Gastrocnemius medialis (tissue), 4 donors: ENCODE measurements at regions not wholly inside any gene's neighbourhood (a gene's known extent, or its start where the extent isn't known, plus 50 kb on each side); places are given as distances from the start of the nearest gene placed in this dataset.

Experiments
- ATAC-seq, 2 donors: fragments of 150-250 bp; one replicate each; pipeline ENCODE4 v1.9.1; 2016
- DNase-seq, 2 donors: peaks; one replicate each; pipeline ENCODE4 v3.0.0-alpha.2; 2019
- H3K27ac ChIP-seq, 4 donors: fragments of 200-600 bp; sonication (generic); 1 replicate in 1 of 4; 2 replicates in 3 of 4; pipeline ENCODE4 v1.5.1; 2016 to 2018; ENCODE audit warnings: mild to moderate bottlenecking in 2 of 4, moderate library complexity in 1 of 4
- H3K27me3 ChIP-seq, 3 donors: fragments of 200-600 bp; sonication (generic) in 2 of 3; 1 replicate in 1 of 3; 2 replicates in 2 of 3; pipeline versions ENCODE4 v1.5.1 to v1.6.0; 2016 to 2019; ENCODE audit warnings: mild to moderate bottlenecking in 1 of 3, moderate library complexity in 1 of 3
- H3K36me3 ChIP-seq, 2 donors: fragments of 200-600 bp; sonication (generic) in 1 of 2; one replicate each; pipeline ENCODE4 v1.5.1; 2017 to 2018
- H3K4me1 ChIP-seq, 2 donors: fragments of 200-600 bp; sonication (generic) in 1 of 2; one replicate each; pipeline ENCODE4 v1.5.1; 2016 to 2017; ENCODE audit warnings: mild to moderate bottlenecking in 2 of 2
- H3K4me3 ChIP-seq, 4 donors: fragments of 200-600 bp; sonication (generic) in 3 of 4; 1 replicate in 1 of 4; 2 replicates in 3 of 4; pipeline ENCODE4 v1.5.1; 2016 to 2019; ENCODE audit warnings: mild to moderate bottlenecking in 2 of 4
- H3K9me3 ChIP-seq, 3 donors: fragments of 200-600 bp; sonication (generic) in 2 of 3; 1 replicate in 1 of 3; 2 replicates in 2 of 3; pipeline ENCODE4 v1.5.1; 2016 to 2019
- CTCF ChIP-seq, 5 experiments: fragments of 450-650 bp in 3 of 5; fragments of 200-600 bp in 2 of 5; sonication (generic) in 2 of 5; IDR thresholded peaks in 4 of 5; conservative IDR thresholded peaks in 1 of 5; 1 replicate in 4 of 5; 2 replicates in 1 of 5; pipeline ENCODE4 v1.5.1; 2016 to 2019; ENCODE audit warnings: antibody characterized with exemption in 5 of 5, mild to moderate bottlenecking in 3 of 5, moderate library complexity in 3 of 5
- POLR2A ChIP-seq, 2 donors: fragments of 450-650 bp; IDR thresholded peaks; one replicate each; pipeline ENCODE4 v1.6.1; 2017; ENCODE audit warnings: antibody characterized with exemption in 2 of 2, mild to moderate bottlenecking in 2 of 2, moderate library complexity in 2 of 2
- in situ Hi-C, 4 donors: fragments of 200-750 bp; cut with MboI; loops; one replicate each; pipeline versions ENCODE4 v1.15.0 to v1.8.0; 2017; ENCODE audit warnings: low sequenced_read_pairs in 4 of 4
- intact Hi-C: fragments of 100-400 bp; cut with DNase I; formaldehyde crosslinking; loops from one replicate; pipeline ENCODE4 v1.15.1; 2023; ENCODE audit warnings: low total_unique reads

- intact Hi-C loops (no loop called here), in situ Hi-C loops (no loop called here)
- ATAC-seq (no peak), DNase-seq (no peak)
- no peaks in the 10 kb centered on the region for H3K4me1 ChIP-seq
- H3K36me3 ChIP-seq = no peaks in the 10 kb centered on the region
- H3K9me3 ChIP-seq = no peaks in the 10 kb centered on the region
- no peak overlapping the region for H3K4me3 ChIP-seq
- TF ChIP-seq CTCF (IDR thresholded peaks at IDR 0.05 in 4 of 5, conservative IDR thresholded peaks at IDR 0.05 in 1 of 5) (no peak), POLR2A (IDR thresholded peaks at IDR 0.05) (no peak)
- H3K27me3 ChIP-seq = no peaks in the 10 kb centered on the region
- no peak overlapping the region for H3K27ac ChIP-seq
Measured at GRCh38 chr3:64856106-64856505, 168.3 kb upstream of the ADAMTS9 start.

GRCh38 chr3:64853456-64853855 lies 165.7 kb upstream of the ADAMTS9 start:
- Histone ChIP-seq H3K4me3 (no peak overlapping the region), H3K27me3 (no peaks in the 10 kb centered on the region), H3K4me1 (peaks cover 3 to 6% of the 10 kb centered on the region in 2 donors), H3K36me3 (no peaks in the 10 kb centered on the region), H3K9me3 (no peaks in the 10 kb centered on the region), H3K27ac (no peak overlapping the region)
- in situ Hi-C loops = no loop called here
- DNase-seq (no peak), ATAC-seq (no peak)
- intact Hi-C loops = no loop called here
- no peak for TF ChIP-seq CTCF (IDR thresholded peaks at IDR 0.05 in 4 of 5, conservative IDR thresholded peaks at IDR 0.05 in 1 of 5)
- no peak for TF ChIP-seq POLR2A (IDR thresholded peaks at IDR 0.05)

DNA sequence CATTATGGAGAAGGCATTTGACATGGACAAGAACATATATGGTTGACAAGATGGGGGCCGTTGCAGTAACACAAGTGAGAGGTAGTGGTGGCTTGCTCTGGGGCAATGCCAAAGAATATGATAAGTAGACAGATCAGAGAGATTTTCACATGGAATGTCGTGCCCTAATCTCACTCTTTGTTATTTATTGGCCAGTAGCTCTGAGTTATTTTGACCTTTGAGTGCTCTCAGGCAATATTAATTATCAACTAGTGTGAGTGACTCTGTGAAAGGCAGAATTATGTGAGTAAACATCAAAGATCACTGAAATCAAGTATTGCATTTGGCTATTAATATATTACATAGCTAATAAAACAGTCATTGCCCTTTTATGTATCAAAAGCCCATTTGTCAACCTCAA lies 164.9 kb upstream of the ADAMTS9 start:
- DNase-seq (no peak), ATAC-seq (no peak)
- intact Hi-C loops = no loop called here
- in situ Hi-C loops = no loop called here
- Histone ChIP-seq H3K36me3 (no peaks in the 10 kb centered on the region), H3K4me1 (peaks cover 3 to 12% of the 10 kb centered on the region in 2 donors), H3K4me3 (no peak overlapping the region), H3K27me3 (no peaks in the 10 kb centered on the region), H3K9me3 (no peaks in the 10 kb centered on the region), H3K27ac (no peak overlapping the region)
- TF ChIP-seq POLR2A (IDR thresholded peaks at IDR 0.05) (no peak), CTCF (IDR thresholded peaks at IDR 0.05 in 4 of 5, conservative IDR thresholded peaks at IDR 0.05 in 1 of 5) (no peak)

DNA sequence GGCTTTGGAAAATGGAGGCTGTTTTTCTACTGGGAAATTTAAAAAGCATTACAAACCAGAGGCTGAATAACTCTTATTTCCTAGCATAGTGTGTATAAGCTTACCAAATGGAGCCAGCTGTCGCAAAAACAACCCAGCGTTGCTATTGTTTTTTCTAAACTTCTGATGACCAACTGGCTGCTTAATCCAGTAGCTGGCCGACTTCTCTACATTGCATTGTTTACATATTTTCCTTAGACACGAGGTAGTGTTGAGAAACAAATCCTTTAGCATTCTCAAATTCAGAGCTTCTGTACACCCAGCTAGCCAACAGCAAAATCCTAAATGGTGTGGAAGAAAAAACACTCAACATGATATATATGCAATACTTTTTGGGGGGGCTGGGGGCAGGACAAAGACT lies 161.0 kb upstream of the ADAMTS9 start:
- DNase-seq = no peak
- intact Hi-C loops (no loop called here), in situ Hi-C loops (no loop called here)
- Histone ChIP-seq H3K27me3 (no peaks in the 10 kb centered on the region), H3K27ac (no peak overlapping the region), H3K9me3 (no peaks in the 10 kb centered on the region), H3K4me1 (peaks cover 3 to 12% of the 10 kb centered on the region in 2 donors), H3K36me3 (no peaks in the 10 kb centered on the region), H3K4me3 (no peak overlapping the region)
- no peak for ATAC-seq
- TF ChIP-seq POLR2A (IDR thresholded peaks at IDR 0.05) = no peak
- TF ChIP-seq CTCF (IDR thresholded peaks at IDR 0.05 in 4 of 5, conservative IDR thresholded peaks at IDR 0.05 in 1 of 5) = no peak

DNA sequence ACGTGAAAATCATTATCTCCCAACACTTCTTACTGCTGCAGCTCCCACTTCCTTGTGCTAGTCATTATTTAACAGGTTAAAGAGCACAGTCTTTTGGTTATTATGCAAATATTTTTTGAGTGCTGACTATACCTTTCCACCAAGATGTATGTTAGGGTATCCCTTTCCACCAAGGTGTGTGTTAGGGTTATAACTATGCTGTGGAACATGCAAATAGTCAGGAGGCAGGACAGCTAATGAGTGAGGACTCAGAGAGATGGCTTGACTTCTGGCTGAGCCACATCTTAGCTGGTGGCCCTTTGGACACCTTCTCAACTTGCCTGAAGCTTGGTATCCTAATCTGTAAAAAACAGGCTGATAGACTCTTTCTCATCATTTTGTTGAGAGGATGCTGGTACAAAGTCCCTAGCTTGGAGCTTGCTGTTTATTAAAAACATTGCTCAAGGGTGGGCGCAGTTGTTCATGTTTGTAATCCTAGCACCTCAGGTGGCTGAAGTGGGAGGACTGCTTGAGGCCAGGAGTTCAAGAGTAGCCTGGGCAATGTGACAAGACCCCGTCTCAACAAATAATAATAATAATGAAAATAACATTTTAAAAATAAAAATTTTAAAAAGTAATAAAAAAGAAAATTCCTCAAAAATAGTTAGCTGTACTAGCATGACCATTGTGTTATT lies 160.5 kb upstream of the ADAMTS9 start:
- TF ChIP-seq POLR2A (IDR thresholded peaks at IDR 0.05) = no peak
- no peak overlapping the region for H3K27ac ChIP-seq
- intact Hi-C loops (no loop called here), in situ Hi-C loops (no loop called here)
- H3K27me3 ChIP-seq = no peaks in the 10 kb centered on the region
- H3K9me3 ChIP-seq = no peaks in the 10 kb centered on the region
- H3K36me3 ChIP-seq = no peaks in the 10 kb centered on the region
- no peak overlapping the region for H3K4me3 ChIP-seq
- no peak for DNase-seq
- no peak for ATAC-seq
- H3K4me1 ChIP-seq = peaks cover 3 to 12% of the 10 kb centered on the region in 2 donors
